Breast epithelium (tissue), 4 donors: ENCODE measurements at regions not wholly inside any gene's neighbourhood (a gene's known extent, or its start where the extent isn't known, plus 50 kb on each side); places are given as distances from the start of the nearest gene placed in this dataset.

ENCODE experiments used
- DNase-seq, 2 donors: peaks; one replicate each; pipeline ENCODE4 v3.0.0-alpha.2; 2019; ENCODE audit warnings: low spot score in 2 of 2
- H3K27ac ChIP-seq, 2 donors: fragments of 200-600 bp; sonication (generic) in 1 of 2; one replicate each; pipeline ENCODE4 v1.5.1; 2016 to 2019; ENCODE audit warnings: mild to moderate bottlenecking in 1 of 2
- H3K27me3 ChIP-seq, 2 donors: fragments of 200-600 bp; sonication (generic) in 1 of 2; one replicate each; pipeline versions ENCODE4 v1.5.1 to v1.6.0; 2017 to 2019; ENCODE audit warnings: control low read depth in 1 of 2, mild to moderate bottlenecking in 1 of 2
- H3K36me3 ChIP-seq: fragments of 200-600 bp; one replicate; pipeline ENCODE4 v1.5.1; 2019
- H3K4me1 ChIP-seq, 2 donors: fragments of 200-600 bp; sonication (generic); one replicate each; pipeline ENCODE4 v1.5.1; 2016 to 2019; ENCODE audit warnings: control low read depth in 1 of 2
- H3K4me3 ChIP-seq, 3 donors: fragments of 200-600 bp; sonication (generic); 1 replicate in 2 of 3; 2 replicates in 1 of 3; pipeline ENCODE4 v1.5.1; 2016 to 2019; ENCODE audit warnings: mild to moderate bottlenecking in 3 of 3, moderate library complexity in 2 of 3
- H3K9me3 ChIP-seq, 2 donors: fragments of 200-600 bp; sonication (generic) in 1 of 2; one replicate each; pipeline ENCODE4 v1.5.1; 2016 to 2019; ENCODE audit warnings: control low read depth in 1 of 2
- CTCF ChIP-seq, 3 donors: fragments of 450-650 bp; IDR thresholded peaks; one replicate each; pipeline ENCODE4 v1.5.1; 2016 to 2017; ENCODE audit warnings: antibody characterized with exemption in 3 of 3, mild to moderate bottlenecking in 3 of 3, moderate library complexity in 3 of 3
- POLR2A ChIP-seq: fragments of 450-650 bp; IDR thresholded peaks from one replicate; pipeline ENCODE4 v1.6.1; 2016; ENCODE audit warnings: antibody characterized with exemption, mild to moderate bottlenecking, moderate library complexity
- POLR2AphosphoS5 ChIP-seq, 3 donors: sonication (generic); formaldehyde crosslinking; IDR thresholded peaks; one replicate each; pipeline ENCODE4 v1.6.1; 2017; ENCODE audit warnings: antibody characterized with exemption in 3 of 3
- intact Hi-C: fragments of 100-400 bp; cut with DNase I; formaldehyde crosslinking; loops from one replicate; pipeline ENCODE4 v1.15.1; 2023; ENCODE audit warnings: low total_unique reads

DNA sequence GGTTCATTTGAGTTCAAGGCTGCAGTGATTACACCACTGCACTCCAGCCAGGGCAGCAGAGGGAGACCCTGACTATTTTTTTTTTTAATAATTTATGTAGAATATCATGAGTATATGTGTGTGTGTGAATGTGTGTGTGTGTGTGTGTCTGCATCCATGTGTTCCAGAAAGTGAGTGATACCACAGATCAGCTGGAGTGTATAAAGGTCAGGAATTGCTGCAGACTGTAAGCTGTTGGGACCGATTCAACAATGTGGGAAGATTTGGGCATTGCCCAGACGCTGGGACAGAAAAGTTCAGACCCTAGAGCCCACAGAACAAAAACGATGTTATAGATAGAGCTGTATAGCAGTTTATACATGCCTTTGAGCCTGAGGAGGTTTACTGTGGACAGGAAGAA, 435.6 kb downstream of the CCSER2 start:
- Histone ChIP-seq H3K4me1 (no peaks in the 10 kb centered on the region), H3K36me3 (no peaks in the 10 kb centered on the region), H3K27ac (no peak overlapping the region), H3K9me3 (no peaks in the 10 kb centered on the region), H3K4me3 (no peak overlapping the region), H3K27me3 (no peaks in the 10 kb centered on the region)
- TF ChIP-seq POLR2A (no peak), CTCF (IDR thresholded peaks at IDR 0.05) (no peak)
- DNase-seq, result no peak
- intact Hi-C loops, result no loop called here

DNA sequence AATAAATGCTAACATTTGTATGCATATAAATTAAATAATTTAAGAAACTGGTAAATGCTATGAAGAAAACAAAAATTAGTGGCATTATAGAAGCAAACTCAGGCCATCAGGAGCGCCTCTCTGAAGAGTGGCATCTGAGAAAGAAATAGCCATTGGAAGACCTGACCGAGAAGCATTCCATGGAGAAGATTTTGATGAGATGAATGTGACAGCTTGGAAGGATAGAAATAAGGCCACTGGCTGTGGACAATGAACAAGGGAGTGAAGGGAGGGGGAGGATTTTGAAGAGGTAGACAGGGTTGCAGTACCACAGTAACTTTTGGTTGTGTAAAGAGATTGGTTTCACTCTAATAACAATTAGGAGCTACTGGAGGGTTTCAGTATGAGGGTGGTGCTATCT, 436.7 kb downstream of the CCSER2 start:
- intact Hi-C loops, result loop anchor here (5.0 kb wide), 1 partner anchor 1178 kb away; no protein-coding TSS in a partner anchor
- H3K27ac ChIP-seq, result no peak overlapping the region
- H3K4me3 ChIP-seq, result no peak overlapping the region
- no peak for DNase-seq
- no peaks in the 10 kb centered on the region for H3K27me3 ChIP-seq
- H3K36me3 ChIP-seq, result no peaks in the 10 kb centered on the region
- no peaks in the 10 kb centered on the region for H3K4me1 ChIP-seq
- no peaks in the 10 kb centered on the region for H3K9me3 ChIP-seq
- no peak for TF ChIP-seq POLR2AphosphoS5 (IDR thresholded peaks at IDR 0.05)
- TF ChIP-seq CTCF (IDR thresholded peaks at IDR 0.05), result no peak
- no peak for TF ChIP-seq POLR2A

DNA sequence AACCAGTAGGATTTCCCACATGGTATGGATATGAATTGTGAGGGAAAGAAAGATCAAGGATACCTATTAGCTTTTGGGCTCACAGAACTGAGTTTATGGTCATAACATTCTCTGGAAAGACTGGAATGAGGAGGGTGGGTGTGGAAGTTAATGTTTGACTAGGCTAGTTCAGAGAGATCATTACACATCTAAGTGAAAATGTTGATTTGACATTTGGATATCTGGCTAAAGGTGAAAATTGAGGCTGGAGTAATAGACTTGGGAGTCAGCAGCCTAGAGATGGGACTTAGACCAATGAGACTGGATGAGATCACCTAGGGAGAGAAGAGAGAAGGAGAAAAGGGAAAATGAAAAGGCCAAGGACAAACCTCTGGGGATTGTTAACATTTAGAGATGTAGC, 437.3 kb downstream of the CCSER2 start:
- no peaks in the 10 kb centered on the region for H3K27me3 ChIP-seq
- intact Hi-C loops, result loop anchor here (5.0 kb wide), 1 partner anchor 1178 kb away; no protein-coding TSS in a partner anchor
- H3K4me1 ChIP-seq, result no peaks in the 10 kb centered on the region
- H3K4me3 ChIP-seq, result no peak overlapping the region
- H3K27ac ChIP-seq, result no peak overlapping the region
- H3K9me3 ChIP-seq, result no peaks in the 10 kb centered on the region
- no peak for DNase-seq
- TF ChIP-seq CTCF (IDR thresholded peaks at IDR 0.05) (no peak), POLR2A (no peak), POLR2AphosphoS5 (IDR thresholded peaks at IDR 0.05) (no peak)
- no peaks in the 10 kb centered on the region for H3K36me3 ChIP-seq

- H3K4me3 ChIP-seq, result no peak overlapping the region
- TF ChIP-seq POLR2AphosphoS5 (IDR thresholded peaks at IDR 0.05), result no peak
- TF ChIP-seq POLR2A, result no peak
- TF ChIP-seq CTCF (IDR thresholded peaks at IDR 0.05), result no peak
- H3K9me3 ChIP-seq, result no peaks in the 10 kb centered on the region
- H3K27ac ChIP-seq, result no peak overlapping the region
- DNase-seq, result no peak
- H3K36me3 ChIP-seq, result no peaks in the 10 kb centered on the region
- no peaks in the 10 kb centered on the region for H3K27me3 ChIP-seq
- H3K4me1 ChIP-seq, result no peaks in the 10 kb centered on the region
- intact Hi-C loops, result loop anchor here (5.0 kb wide), 1 partner anchor 1180 kb away; no protein-coding TSS in a partner anchor
Observed at GRCh38 chr10:84766923-84767322, 438.5 kb downstream of the CCSER2 start.

DNA sequence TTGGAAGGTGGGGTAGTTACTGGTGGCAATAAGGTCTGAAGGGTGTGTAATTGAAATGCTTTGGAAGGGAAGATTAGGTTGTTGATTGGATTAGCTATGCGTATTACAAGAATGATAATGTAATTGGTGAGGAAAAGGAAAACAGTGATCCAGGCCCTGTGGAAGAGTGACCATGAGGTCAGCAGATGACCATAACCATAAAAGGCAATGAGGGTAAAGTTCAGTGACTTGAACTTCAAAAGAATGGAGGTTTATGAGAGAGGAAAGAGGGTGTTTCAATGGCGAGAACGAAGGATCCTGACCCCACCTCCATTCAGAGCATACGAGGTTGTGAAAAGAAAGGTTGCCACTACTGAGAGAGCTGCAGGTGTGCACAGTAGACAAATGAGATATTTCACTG, 439.7 kb downstream of the CCSER2 start:
- H3K36me3 ChIP-seq, result no peaks in the 10 kb centered on the region
- H3K27me3 ChIP-seq, result no peaks in the 10 kb centered on the region
- H3K27ac ChIP-seq, result no peak overlapping the region
- DNase-seq, result no peak
- no peak overlapping the region for H3K4me3 ChIP-seq
- TF ChIP-seq CTCF (IDR thresholded peaks at IDR 0.05), result no peak
- no peak for TF ChIP-seq POLR2A
- TF ChIP-seq POLR2AphosphoS5 (IDR thresholded peaks at IDR 0.05), result no peak
- intact Hi-C loops, result loop anchor here (5.0 kb wide), 1 partner anchor 1181 kb away; no protein-coding TSS in a partner anchor
- no peaks in the 10 kb centered on the region for H3K9me3 ChIP-seq
- no peaks in the 10 kb centered on the region for H3K4me1 ChIP-seq
